Inflammatory macrophage treated with lipopolysaccharide for 1 hour (primary cell): ENCODE measurements at regions not wholly inside any gene's neighbourhood (a gene's known extent, or its start where the extent isn't known, plus 50 kb on each side); places are given as distances from the start of the nearest gene placed in this dataset.

Source experiments
- DNase-seq, 2 donors: peaks; one replicate each; pipeline ENCODE4 v3.0.0-alpha.2; 2020 to 2022

- no peak for DNase-seq
Measured at GRCh38 chr10:106520698-106521097, 643.8 kb downstream of the SORCS1 start.

GRCh38 chr10:106519376-106520030 is 645.0 kb downstream of the SORCS1 start:
- DNase-seq: no peak

- DNase-seq: no peak
Measured at GRCh38 chr10:106515206-106515790, 649.2 kb downstream of the SORCS1 start.

GRCh38 chr10:106513352-106513771 is 651.1 kb downstream of the SORCS1 start:
- DNase-seq: no peak

- no peak for DNase-seq
Measured at GRCh38 chr10:106511917-106512316, 652.6 kb downstream of the SORCS1 start.

- DNase-seq: no peak
Measured at GRCh38 chr10:106508950-106509349, 655.6 kb downstream of the SORCS1 start.

GRCh38 chr10:106506526-106507283 is 657.8 kb downstream of the SORCS1 start:
- DNase-seq: no peak

GRCh38 chr10:106504536-106504935 is 660.0 kb downstream of the SORCS1 start:
- no peak for DNase-seq

GRCh38 chr10:106502641-106503040 is 661.9 kb downstream of the SORCS1 start:
- DNase-seq: no peak

- DNase-seq: no peak
Measured at GRCh38 chr10:106500925-106501525, 663.5 kb downstream of the SORCS1 start.

GRCh38 chr10:106500041-106500924 is 664.2 kb downstream of the SORCS1 start:
- no peak for DNase-seq

GRCh38 chr10:106499448-106499847 is 665.1 kb downstream of the SORCS1 start:
- no peak for DNase-seq

GRCh38 chr10:106498675-106499074 is 665.8 kb downstream of the SORCS1 start:
- DNase-seq: no peak

- DNase-seq: no peak
Measured at GRCh38 chr10:106495931-106496330, 668.6 kb downstream of the SORCS1 start.

- DNase-seq: no peak
Measured at GRCh38 chr10:106493751-106494150, 670.8 kb downstream of the SORCS1 start.

GRCh38 chr10:106493226-106493625 is 671.3 kb downstream of the SORCS1 start:
- no peak for DNase-seq

- DNase-seq: no peak
Measured at GRCh38 chr10:106487726-106488125, 676.8 kb downstream of the SORCS1 start.

- DNase-seq: no peak
Measured at GRCh38 chr10:106481598-106482275, 682.8 kb downstream of the SORCS1 start.

GRCh38 chr10:106479636-106480035 is 684.9 kb downstream of the SORCS1 start:
- no peak for DNase-seq

GRCh38 chr10:106474876-106475275 is 689.6 kb downstream of the SORCS1 start:
- DNase-seq: no peak

GRCh38 chr10:106473129-106473685 is 691.3 kb downstream of the SORCS1 start:
- no peak for DNase-seq

- no peak for DNase-seq
Measured at GRCh38 chr10:106467506-106467905, 697.0 kb downstream of the SORCS1 start.
